Neural crest cell (in vitro differentiated cells): ENCODE measurements at regions not wholly inside any gene's neighbourhood (a gene's known extent, or its start where the extent isn't known, plus 50 kb on each side); places are given as distances from the start of the nearest gene placed in this dataset.

Source experiments
- DNase-seq: peaks from one replicate; pipeline ENCODE4 v3.0.0; 2021; ENCODE audit warnings: low read depth, mixed read lengths, low spot score
- H3K27ac Mint-ChIP-seq: one replicate; pipeline ENCODE4 v1.8.0; 2021; ENCODE audit warnings: mild to moderate bottlenecking, mixed read lengths; ENCODE audit not compliant: unreplicated experiment
- H3K27me3 Mint-ChIP-seq: 2 replicates; pipeline ENCODE4 v1.8.0; 2021; ENCODE audit warnings: low read depth, mild to moderate bottlenecking, mixed read lengths
- H3K36me3 Mint-ChIP-seq: 2 replicates; pipeline ENCODE4 v1.8.0; 2021; ENCODE audit warnings: low read depth, mild to moderate bottlenecking, mixed read lengths
- H3K4me1 Mint-ChIP-seq: 2 replicates; pipeline ENCODE4 v1.8.0; 2021; ENCODE audit warnings: mixed read lengths
- H3K4me3 Mint-ChIP-seq: one replicate; pipeline ENCODE4 v1.8.0; 2021; ENCODE audit warnings: mild to moderate bottlenecking, mixed read lengths
- H3K9me3 Mint-ChIP-seq: 2 replicates; pipeline ENCODE4 v1.8.0; 2021; ENCODE audit warnings: mixed read lengths
- CTCF ChIP-seq: fragments of 200-600 bp; sonication (generic); conservative IDR thresholded peaks from 2 replicates; pipeline ENCODE4 v1.5.0; 2021; ENCODE audit warnings: antibody characterized with exemption, mild to moderate bottlenecking

GRCh38 chr5:17796142-17796541 is 161.9 kb downstream of the TAF11L14 start:
- no peak for TF ChIP-seq CTCF
- Mint-ChIP-seq H3K4me3 (no peak overlapping the region), H3K36me3 (no peaks in the 10 kb centered on the region), H3K27ac (no peak overlapping the region), H3K4me1 (peaks cover 12% of the 10 kb centered on the region), H3K27me3 (no peaks in the 10 kb centered on the region), H3K9me3 (peaks cover 2% of the 10 kb centered on the region)
- no peak for DNase-seq

GRCh38 chr5:17796757-17797396 is 162.6 kb downstream of the TAF11L14 start:
- Mint-ChIP-seq H3K27me3 (no peaks in the 10 kb centered on the region), H3K36me3 (no peaks in the 10 kb centered on the region), H3K4me1 (peaks cover 16% of the 10 kb centered on the region), H3K4me3 (no peak overlapping the region), H3K9me3 (peaks cover 2% of the 10 kb centered on the region), H3K27ac (no peak overlapping the region)
- TF ChIP-seq CTCF, result no peak
- no peak for DNase-seq

DNA sequence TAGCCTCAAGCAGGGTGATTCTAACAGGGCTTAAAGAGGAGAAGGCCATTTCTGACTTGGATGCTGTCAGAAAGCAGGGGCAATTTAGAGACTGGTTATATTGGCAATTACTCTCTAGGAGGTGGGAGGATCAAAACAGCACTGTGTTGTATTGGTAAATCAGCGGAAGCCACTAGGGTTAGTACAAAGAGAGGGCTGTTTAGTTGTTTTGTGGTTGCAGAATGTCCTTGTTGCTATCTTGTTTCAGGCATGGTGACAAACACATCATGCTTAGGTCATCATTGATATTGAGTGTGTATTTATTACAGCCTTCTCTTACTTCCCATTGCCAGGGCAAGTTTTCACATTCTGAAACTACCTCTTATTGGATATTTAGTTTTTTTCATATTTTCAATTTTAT is 165.3 kb downstream of the TAF11L14 start:
- peak overlapping the region; percentile 72 for H3K27ac Mint-ChIP-seq
- H3K9me3 Mint-ChIP-seq, result peaks cover under 1% of the 10 kb centered on the region
- TF ChIP-seq CTCF, result no peak
- no peak for DNase-seq
- no peak overlapping the region for H3K4me3 Mint-ChIP-seq
- no peaks in the 10 kb centered on the region for H3K27me3 Mint-ChIP-seq
- H3K36me3 Mint-ChIP-seq, result no peaks in the 10 kb centered on the region
- peaks cover 39% of the 10 kb centered on the region for H3K4me1 Mint-ChIP-seq

DNA sequence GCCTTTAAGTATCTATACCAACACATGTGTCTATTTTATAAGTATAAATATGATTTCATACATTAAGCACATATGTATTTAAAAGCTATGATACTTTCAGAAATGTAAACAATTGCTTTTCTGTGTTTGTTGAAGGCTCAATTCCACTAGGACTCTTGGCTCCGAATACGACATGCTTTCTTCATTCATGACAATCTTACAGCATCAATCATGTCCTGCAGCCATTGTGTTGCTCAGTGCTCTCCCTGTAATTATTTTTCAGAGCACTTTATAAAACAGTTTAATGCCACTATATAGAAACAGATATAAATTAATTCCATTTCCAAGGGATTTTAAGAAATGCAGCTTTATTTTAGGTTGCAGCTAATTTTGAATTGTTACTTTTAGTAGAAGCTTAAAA is 167.3 kb downstream of the TAF11L14 start:
- Mint-ChIP-seq H3K4me1 (peaks cover 40% of the 10 kb centered on the region), H3K36me3 (no peaks in the 10 kb centered on the region), H3K9me3 (no peaks in the 10 kb centered on the region), H3K4me3 (no peak overlapping the region), H3K27me3 (no peaks in the 10 kb centered on the region), H3K27ac (no peak overlapping the region)
- DNase-seq, result no peak
- no peak for TF ChIP-seq CTCF

- Mint-ChIP-seq H3K27ac (peak overlapping the region; percentile 60), H3K4me1 (peaks cover 44% of the 10 kb centered on the region), H3K36me3 (no peaks in the 10 kb centered on the region), H3K27me3 (no peaks in the 10 kb centered on the region), H3K9me3 (no peaks in the 10 kb centered on the region), H3K4me3 (peak overlapping the region; percentile 23)
- no peak for TF ChIP-seq CTCF
- peak; percentile 3 for DNase-seq
Measured at GRCh38 chr5:17802256-17802655, 168.0 kb downstream of the TAF11L14 start.

- no peak for TF ChIP-seq CTCF
- no peaks in the 10 kb centered on the region for H3K36me3 Mint-ChIP-seq
- H3K9me3 Mint-ChIP-seq, result no peaks in the 10 kb centered on the region
Measured at GRCh38 chr5:17803971-17804370, 169.7 kb downstream of the TAF11L14 start.

More at GRCh38 chr5:17803971-17804370, 169.7 kb downstream of the TAF11L14 start:
- H3K27ac Mint-ChIP-seq, result no peak overlapping the region
- no peaks in the 10 kb centered on the region for H3K27me3 Mint-ChIP-seq
- no peak overlapping the region for H3K4me3 Mint-ChIP-seq
- DNase-seq, result no peak
- H3K4me1 Mint-ChIP-seq, result peaks cover 52% of the 10 kb centered on the region
